Activated B cell treated with CpG ODN at 0.5 μM for 24 hours (primary cell): ENCODE measurements at regions not wholly inside any gene's neighbourhood (a gene's known extent, or its start where the extent isn't known, plus 50 kb on each side); places are given as distances from the start of the nearest gene placed in this dataset.

Experiments used
- ATAC-seq: fragments of 200-7000 bp; cut with Tn5 transposase; one replicate; pipeline ENCODE4 v1.10.0; 2021; ENCODE audit warnings: low read depth, mild to moderate bottlenecking, moderate library complexity
- CTCF ChIA-PET: fragments of 350-600 bp; sonication (Branson Sonifier 250); formaldehyde crosslinking; loops from one replicate; lab custom pipeline; 2021; ENCODE audit warnings: antibody characterized with exemption; lab: Charles Lee
- POLR2A ChIA-PET: fragments of 350-600 bp; sonication (Branson Sonifier 250); formaldehyde crosslinking; loops from one replicate; lab custom pipeline; 2021; ENCODE audit warnings: antibody characterized with exemption; lab: Charles Lee
- DNase-seq: peaks from one replicate; pipeline ENCODE4 v3.0.0; 2022
- H3K27ac Mint-ChIP-seq: one replicate; pipeline ENCODE4 v1.8.0; 2020; ENCODE audit warnings: mixed read lengths
- H3K27me3 Mint-ChIP-seq: one replicate; pipeline ENCODE4 v1.8.0; 2021; ENCODE audit warnings: mixed read lengths
- H3K36me3 Mint-ChIP-seq: one replicate; pipeline ENCODE4 v1.8.0; 2021; ENCODE audit warnings: low read depth, mixed read lengths
- H3K4me1 Mint-ChIP-seq: one replicate; pipeline ENCODE4 v1.8.0; 2021; ENCODE audit warnings: mixed read lengths
- H3K4me3 Mint-ChIP-seq: one replicate; pipeline ENCODE4 v1.8.0; 2020; ENCODE audit warnings: mild to moderate bottlenecking, mixed read lengths
- H3K9me3 Mint-ChIP-seq: one replicate; pipeline ENCODE4 v1.8.0; 2020; ENCODE audit warnings: mixed read lengths
- CTCF ChIP-seq: fragments of 200-600 bp; IDR thresholded peaks from one replicate; pipeline ENCODE4 v1.8.0; 2022; ENCODE audit warnings: antibody characterized with exemption, mild to moderate bottlenecking
- intact Hi-C: fragments of 100-400 bp; cut with micrococcal nuclease; formaldehyde crosslinking; loops from one replicate; pipeline ENCODE4 v1.15.1; 2024

DNA sequence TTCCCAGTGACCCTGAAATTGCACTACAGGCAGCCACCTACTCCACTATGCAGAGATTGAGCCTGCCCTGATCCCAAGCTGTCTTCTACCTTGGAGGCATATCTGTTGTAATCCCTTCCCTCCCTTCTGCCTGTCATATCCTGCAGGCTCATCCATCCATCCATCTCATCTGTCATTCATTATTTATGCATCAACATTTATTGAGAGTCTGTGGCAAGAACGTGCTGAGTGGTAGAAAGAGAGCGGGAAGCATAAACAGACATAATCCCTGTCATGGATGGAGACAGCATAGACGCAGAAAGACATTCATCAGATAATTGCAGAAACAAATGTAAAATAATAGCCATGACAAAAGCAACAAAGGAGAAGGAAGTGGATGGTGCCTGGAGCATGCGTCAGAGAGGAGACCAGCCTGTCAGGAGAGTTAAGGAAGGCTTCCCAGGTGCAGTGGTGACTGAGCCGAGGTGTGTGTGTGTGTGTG lies 89.5 kb upstream of the CALM2 start:
- no peak for ATAC-seq
- H3K9me3 Mint-ChIP-seq, result no peaks in the 10 kb centered on the region
- intact Hi-C loops, result no loop called here
- DNase-seq, result no peak
- H3K4me1 Mint-ChIP-seq, result peaks cover 5% of the 10 kb centered on the region
- H3K27me3 Mint-ChIP-seq, result no peaks in the 10 kb centered on the region
- ChIA-PET POLR2A (no interaction called here), CTCF (no interaction called here)
- no peak for TF ChIP-seq CTCF
- H3K27ac Mint-ChIP-seq, result no peak overlapping the region
- H3K4me3 Mint-ChIP-seq, result no peak overlapping the region
- H3K36me3 Mint-ChIP-seq, result no peaks in the 10 kb centered on the region

DNA sequence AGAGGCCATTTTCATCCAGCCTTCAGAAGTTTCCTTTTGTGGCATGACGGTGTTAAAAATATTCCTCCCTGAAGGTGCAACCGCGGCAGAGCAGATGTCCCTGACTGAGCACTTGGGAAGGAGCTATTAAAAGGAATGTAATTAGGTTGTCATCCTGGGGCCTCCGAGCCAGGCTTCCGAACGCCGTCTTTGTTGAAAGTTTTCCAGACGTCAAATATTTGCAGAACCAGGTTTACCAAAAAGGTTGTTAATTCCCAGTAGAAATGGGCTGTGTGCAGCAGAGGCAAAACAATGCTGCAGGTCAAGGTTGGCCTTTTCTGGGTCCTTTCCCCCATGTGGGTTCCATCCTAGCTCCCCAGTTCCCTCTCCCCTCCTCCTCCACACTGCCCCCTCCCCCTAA lies 88.8 kb upstream of the CALM2 start:
- Mint-ChIP-seq H3K9me3 (no peaks in the 10 kb centered on the region), H3K27ac (no peak overlapping the region), H3K36me3 (no peaks in the 10 kb centered on the region), H3K4me1 (peaks cover under 1% of the 10 kb centered on the region), H3K4me3 (no peak overlapping the region), H3K27me3 (no peaks in the 10 kb centered on the region)
- TF ChIP-seq CTCF, result no peak
- intact Hi-C loops, result no loop called here
- no peak for ATAC-seq
- ChIA-PET POLR2A (no interaction called here), CTCF (no interaction called here)
- no peak for DNase-seq

- TF ChIP-seq CTCF, result no peak
- H3K27me3 Mint-ChIP-seq, result no peaks in the 10 kb centered on the region
- ChIA-PET POLR2A (interaction anchor here (0.6 kb wide), 1 partner anchor 186 kb away, joined by 3 read pairs; no protein-coding TSS in a partner anchor), CTCF (no interaction called here)
- H3K4me3 Mint-ChIP-seq, result no peak overlapping the region
- peaks cover under 1% of the 10 kb centered on the region for H3K4me1 Mint-ChIP-seq
- intact Hi-C loops, result no loop called here
- no peak overlapping the region for H3K27ac Mint-ChIP-seq
- ATAC-seq, result no peak
- H3K36me3 Mint-ChIP-seq, result no peaks in the 10 kb centered on the region
- H3K9me3 Mint-ChIP-seq, result peaks cover 3% of the 10 kb centered on the region
- DNase-seq, result no peak
Observed at GRCh38 chr2:47264686-47265085, 88.4 kb upstream of the CALM2 start.

GRCh38 chr2:47264143-47264542 lies 87.8 kb upstream of the CALM2 start:
- ATAC-seq, result no peak
- H3K4me1 Mint-ChIP-seq, result peaks cover 3% of the 10 kb centered on the region
- H3K27me3 Mint-ChIP-seq, result no peaks in the 10 kb centered on the region
- no peak for DNase-seq
- H3K36me3 Mint-ChIP-seq, result no peaks in the 10 kb centered on the region
- H3K9me3 Mint-ChIP-seq, result peaks cover 3% of the 10 kb centered on the region
- ChIA-PET CTCF (no interaction called here), POLR2A (interaction anchor here (0.6 kb wide), 1 partner anchor 185 kb away, joined by 3 read pairs; no protein-coding TSS in a partner anchor)
- TF ChIP-seq CTCF, result no peak
- H3K4me3 Mint-ChIP-seq, result no peak overlapping the region
- no peak overlapping the region for H3K27ac Mint-ChIP-seq
- intact Hi-C loops, result no loop called here

DNA sequence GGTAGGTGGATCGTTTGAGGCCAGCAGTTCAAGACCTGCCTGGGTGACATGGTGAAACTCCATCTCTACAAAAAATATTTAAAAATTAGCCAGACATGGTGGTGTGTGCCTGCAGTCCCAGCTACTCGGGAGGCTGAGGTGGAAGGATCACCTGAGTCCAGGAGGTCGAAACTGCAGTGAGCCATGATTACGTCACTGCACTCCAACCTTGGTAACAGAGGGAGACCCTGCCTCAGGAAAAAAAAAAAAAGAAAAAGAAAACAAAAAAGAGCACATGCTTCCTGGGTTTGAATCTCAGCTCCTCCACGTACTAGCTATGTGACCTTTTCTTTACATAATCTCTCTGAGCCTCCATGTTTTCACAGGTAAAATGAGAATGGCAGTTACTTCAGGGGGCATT lies 86.3 kb upstream of the CALM2 start:
- CTCF ChIA-PET, result interaction anchor here (1.8 kb wide), 1 partner anchor 9 kb away, joined by 5 read pairs; no protein-coding TSS in a partner anchor
- H3K9me3 Mint-ChIP-seq, result peaks cover 3% of the 10 kb centered on the region
- no peaks in the 10 kb centered on the region for H3K36me3 Mint-ChIP-seq
- ATAC-seq, result no peak
- no peak overlapping the region for H3K27ac Mint-ChIP-seq
- no peak overlapping the region for H3K4me3 Mint-ChIP-seq
- H3K4me1 Mint-ChIP-seq, result peaks cover 3% of the 10 kb centered on the region
- no peaks in the 10 kb centered on the region for H3K27me3 Mint-ChIP-seq
- DNase-seq, result no peak
- POLR2A ChIA-PET, result interaction anchor here (0.6 kb wide), 1 partner anchor 80 kb away, joined by 4 read pairs; no protein-coding TSS in a partner anchor
- no peak for TF ChIP-seq CTCF
- intact Hi-C loops, result no loop called here
